ENCODE measurements at regions not wholly inside any gene's neighbourhood (a gene's known extent, or its start where the extent isn't known, plus 50 kb on each side); places are given as distances from the start of the nearest gene placed in this dataset.

DNA sequence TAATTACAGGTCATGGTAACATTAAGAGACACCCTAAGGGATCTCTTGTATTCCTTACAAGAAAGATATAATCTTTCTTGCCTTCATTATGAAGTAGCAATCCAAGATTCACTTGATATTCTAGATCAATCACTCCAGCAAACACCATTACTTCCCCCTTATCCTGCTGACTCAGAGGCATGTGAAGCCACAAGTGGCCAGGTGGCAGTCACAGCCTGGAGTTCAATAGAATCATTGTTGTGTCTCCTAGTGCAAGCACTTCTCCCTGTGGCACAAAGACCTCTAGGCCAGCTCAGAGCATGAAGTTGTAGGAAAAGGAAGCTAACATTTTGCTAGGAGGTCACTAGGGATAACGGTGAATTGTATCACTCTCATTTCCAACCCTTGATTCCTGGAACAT lies 864.3 kb upstream of the ATXN8OS start:
- POLR2A ChIA-PET (ENCODE audit: partially characterized antibody), result no interaction called here
- Histone ChIP-seq H3K27ac (ENCODE audit: low read depth, low read length) (no peak overlapping the region), H2BK12ac (ENCODE audit: low read depth, low read length) (no peak overlapping the region), H4K20me1 (replicated peaks in 1 of 2; ENCODE audit: control insufficient read depth in 1 of 2, insufficient read depth in 2 of 2, low read length in 2 of 2) (no peaks in the 10 kb centered on the region), H3K27me3 (replicated peaks in 1 of 4; ENCODE audit: control insufficient read depth in 3 of 4, extremely low read depth in 1 of 4, insufficient read depth in 3 of 4, low read length in 3 of 4) (no peaks in the 10 kb centered on the region), H3K9me3 (ENCODE audit: insufficient read depth in 2 of 2, low read depth in 1 of 2, low read length in 1 of 2) (no peaks in the 10 kb centered on the region), H3K4me1 (replicated peaks in 1 of 4; ENCODE audit: control insufficient read depth in 3 of 4, insufficient read depth in 4 of 4, low read length in 3 of 4) (no peaks in the 10 kb centered on the region), H2AK5ac (ENCODE audit: low read depth, low read length) (no peak overlapping the region), H2BK15ac (ENCODE audit: low read length) (no peak overlapping the region), H4K5ac (ENCODE audit: insufficient read length, low read depth, low read length) (no peak overlapping the region), H3K23me2 (ENCODE audit: low read depth, low read length) (no peaks in the 10 kb centered on the region), H3K36me3 (ENCODE audit: control insufficient read depth in 2 of 4, insufficient read depth in 4 of 4, low read length in 3 of 4) (no peaks in the 10 kb centered on the region), H3K4me3 (ENCODE audit: extremely low read depth in 1 of 4, insufficient read depth in 2 of 4, low read depth in 3 of 4, low read length in 4 of 4) (no peak overlapping the region), H3K4me2 (ENCODE audit: insufficient read depth in 1 of 2, low read depth in 2 of 2, low read length in 2 of 2) (no peak overlapping the region), H2BK20ac (ENCODE audit: low read length) (no peak overlapping the region; the same call in 1 of the 2 replicates), H2BK5ac (ENCODE audit: low read depth, low read length) (no peak overlapping the region), H3K56ac (replicated peaks; ENCODE audit: insufficient read length, low read depth, low read length) (no peak overlapping the region), H2BK120ac (replicated peaks; ENCODE audit: low read depth, low read length) (no peak overlapping the region), H3K9ac (replicated peaks in 1 of 4; ENCODE audit: extremely low read depth in 1 of 4, low read depth in 3 of 4, low read length in 3 of 4) (no peak overlapping the region), H2AFZ (ENCODE audit: low read length) (no peak overlapping the region), H3K23ac (ENCODE audit: insufficient read length) (no peak overlapping the region), H3K14ac (ENCODE audit: insufficient read length) (no peak overlapping the region), H3K18ac (ENCODE audit: extremely low read depth, low read length) (no peak overlapping the region), H3K79me2 (ENCODE audit: control insufficient read depth in 1 of 2, insufficient read depth in 2 of 2, low read length in 2 of 2) (no peaks in the 10 kb centered on the region), H3K79me1 (ENCODE audit: low read depth, low read length) (no peaks in the 10 kb centered on the region), H3K4ac (replicated peaks; ENCODE audit: insufficient read length, low read depth, low read length) (no peak overlapping the region), H4K91ac (replicated peaks; ENCODE audit: insufficient read length, low read length) (no peak overlapping the region), H4K8ac (ENCODE audit: extremely low read depth, insufficient read depth, low read length) (no peak overlapping the region)
- FAIRE-seq (no peak), DNase-seq (ENCODE audit: low read depth in 1 of 2, low spot score in 2 of 2) (no peak)
- no peak for TF ChIP-seq TCF12 (IDR thresholded peaks at IDR 0.05; ENCODE audit: low read depth, low read length)
- WGBS, 2 experiments (ENCODE audit: extremely low coverage in 1 of 2, insufficient coverage in 1 of 2, insufficient read length in 1 of 2, insufficient replicate concordance in 2 of 2, low coverage in 1 of 2, low lambda C conversion rate in 2 of 2, missing lambda C conversion rate in 1 of 2), result 100% methylated on average over 1 of the region's 1 CpG; no CpG with 5 or more reads in 1 of the 2 experiments
- CTCF ChIA-PET (ENCODE audit: partially characterized antibody), result no interaction called here

Data from H1 (cell line).